ENCODE measurements at regions not wholly inside any gene's neighbourhood (a gene's known extent, or its start where the extent isn't known, plus 50 kb on each side); places are given as distances from the start of the nearest gene placed in this dataset.

DNA sequence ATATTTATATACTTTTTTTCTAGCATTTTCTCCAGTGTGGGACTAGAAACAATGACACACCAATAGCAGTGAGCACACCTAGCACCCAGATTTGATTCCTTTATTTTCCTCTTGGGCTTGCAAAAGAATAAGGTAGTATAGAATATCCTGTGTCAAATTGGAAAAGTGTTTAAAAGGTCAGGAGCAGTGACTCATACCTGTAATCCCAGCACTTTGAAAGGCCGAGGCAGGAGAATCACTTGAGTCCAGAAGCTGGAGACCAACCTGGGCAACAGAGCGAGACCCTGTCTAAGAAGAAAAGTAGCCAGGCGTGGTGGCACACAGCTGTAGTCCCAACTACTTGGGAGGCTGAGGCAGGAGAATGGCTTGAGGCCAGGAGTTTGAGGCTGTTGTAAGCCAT, 53.8 kb upstream of the SGPP1 start:
- no peak for ATAC-seq (replicated peaks)
- peaks cover 5 to 7% of the 10 kb centered on the region in 2 donors for H3K27me3 Mint-ChIP-seq
- no peaks in the 10 kb centered on the region for H3K36me3 Mint-ChIP-seq (ENCODE audit: insufficient read depth)
- no peak overlapping the region for H3K4me3 Mint-ChIP-seq
- H3K4me1 Mint-ChIP-seq (ENCODE audit: low read depth in 2 of 2), result no peaks in the 10 kb centered on the region
- no peak overlapping the region for H3K27ac Mint-ChIP-seq
- H3K9me3 Mint-ChIP-seq, result no peaks in the 10 kb centered on the region
- no peak for DNase-seq

DNA sequence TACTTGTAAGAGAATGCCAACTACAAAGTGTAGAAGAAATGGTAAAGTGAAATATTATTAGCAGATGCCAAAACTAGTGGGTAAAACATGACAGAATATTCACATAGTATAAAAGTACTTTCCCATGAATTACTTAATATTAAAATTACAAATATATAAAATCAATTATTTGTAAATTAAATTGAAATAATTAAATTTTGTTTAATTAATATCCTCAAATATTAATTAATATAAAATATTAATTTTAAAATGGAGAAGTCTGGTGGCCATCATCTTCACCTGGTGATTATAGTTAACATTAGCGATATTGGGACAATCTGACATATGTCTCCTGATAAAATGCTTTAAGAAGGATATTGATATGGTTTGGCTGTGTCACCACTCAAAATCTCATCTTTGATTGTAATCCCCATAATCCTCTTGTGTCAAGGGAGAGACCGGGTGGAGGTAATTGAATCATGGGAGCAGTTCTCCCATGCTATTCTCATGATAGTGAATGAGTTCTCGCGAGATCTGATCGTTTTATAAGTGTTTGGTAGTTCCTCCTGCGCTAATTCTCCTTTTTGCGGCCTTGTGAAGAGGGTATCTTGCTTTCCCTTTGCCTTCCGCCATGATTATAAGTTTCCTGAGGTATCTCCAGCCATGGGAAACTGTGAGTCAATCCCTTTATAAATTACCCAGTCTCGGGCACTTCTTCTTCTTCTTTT, 55.0 kb upstream of the SGPP1 start:
- ATAC-seq (replicated peaks), result no peak
- Mint-ChIP-seq H3K4me1 (ENCODE audit: low read depth in 2 of 2) (no peaks in the 10 kb centered on the region), H3K4me3 (no peak overlapping the region), H3K27me3 (peaks cover 13 to 18% of the 10 kb centered on the region in 2 donors), H3K9me3 (no peaks in the 10 kb centered on the region), H3K27ac (no peak overlapping the region), H3K36me3 (ENCODE audit: insufficient read depth) (no peaks in the 10 kb centered on the region)
- no peak for DNase-seq

DNA sequence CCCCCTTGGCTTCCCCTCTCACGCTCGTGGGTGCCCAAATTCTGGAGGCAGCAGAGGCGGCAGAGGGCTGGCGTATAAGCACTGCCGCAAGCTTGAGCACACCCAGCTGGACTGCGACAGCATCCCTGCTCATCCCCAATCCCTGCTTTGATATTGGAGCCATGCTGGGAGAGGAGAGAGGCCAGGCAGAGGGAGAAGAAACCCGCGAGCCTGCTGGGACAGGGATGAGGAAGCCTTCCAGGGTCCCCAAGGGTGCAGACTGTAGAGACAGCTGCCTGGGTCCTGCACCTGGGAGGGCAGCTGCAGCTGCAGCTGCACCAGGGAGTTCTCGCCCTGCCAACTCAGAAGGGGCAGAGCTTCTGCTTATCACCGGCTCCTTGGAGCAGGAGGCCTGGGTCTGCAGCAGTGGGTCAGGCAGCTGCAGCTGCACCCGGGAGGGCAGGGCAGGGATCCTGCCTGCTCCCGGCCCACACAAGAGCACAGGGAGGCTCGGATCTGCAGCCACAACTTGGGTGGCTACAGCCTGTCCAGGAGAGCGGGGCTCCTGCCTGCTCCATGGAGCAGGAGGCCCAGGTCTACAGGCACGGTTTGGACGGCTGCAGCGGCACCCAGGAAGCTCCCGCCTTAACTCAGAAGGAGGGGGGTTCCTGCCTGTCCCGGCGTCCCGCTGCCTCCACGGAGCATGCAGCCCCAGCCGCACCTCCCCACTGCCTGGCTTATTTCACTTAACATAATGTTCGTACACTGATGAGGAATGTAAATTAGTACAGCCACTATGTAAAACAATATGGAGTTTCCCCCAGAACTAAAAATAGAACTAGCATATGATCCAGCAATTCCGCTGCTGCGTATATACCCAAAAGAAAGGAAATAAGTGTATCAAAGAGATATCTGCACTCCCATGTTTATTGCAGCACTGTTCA, 60.4 kb upstream of the SGPP1 start:
- no peak for DNase-seq
- no peak for ATAC-seq (replicated peaks)
- no peaks in the 10 kb centered on the region for H3K9me3 Mint-ChIP-seq
- no peaks in the 10 kb centered on the region for H3K4me1 Mint-ChIP-seq (ENCODE audit: low read depth in 2 of 2)
- H3K27me3 Mint-ChIP-seq, result peaks cover 24 to 39% of the 10 kb centered on the region in 2 donors
- H3K27ac Mint-ChIP-seq, result no peak overlapping the region
- H3K36me3 Mint-ChIP-seq (ENCODE audit: insufficient read depth), result no peaks in the 10 kb centered on the region
- no peak overlapping the region for H3K4me3 Mint-ChIP-seq

DNA sequence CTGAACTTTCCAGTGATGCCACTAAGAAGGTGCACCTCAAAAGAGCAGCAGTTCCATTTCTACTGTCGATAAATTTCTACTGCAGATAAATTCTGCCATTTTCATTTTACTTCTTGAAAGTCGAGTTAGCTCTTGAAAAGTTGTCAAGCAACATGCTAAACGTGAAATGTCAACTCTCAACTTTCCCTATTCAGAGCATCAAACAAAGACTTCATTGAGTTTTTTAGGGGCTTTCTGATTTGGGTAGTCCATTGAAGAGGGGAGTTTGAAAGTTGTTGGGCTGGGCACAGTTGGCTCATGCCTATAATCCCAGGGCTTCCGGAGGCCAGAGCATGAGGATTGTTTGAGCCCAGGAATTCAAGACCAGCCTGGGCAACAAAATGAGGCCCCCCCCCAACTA, 59.4 kb upstream of the SYNE2 start:
- H3K27me3 Mint-ChIP-seq, result peaks cover 11 to 15% of the 10 kb centered on the region in 2 donors
- no peaks in the 10 kb centered on the region for H3K9me3 Mint-ChIP-seq

GRCh38 chr14:63795532-63795931, 57.3 kb upstream of the SYNE2 start:
- H3K27me3 Mint-ChIP-seq, result peaks cover 0 to 11% of the 10 kb centered on the region in 2 donors
- no peaks in the 10 kb centered on the region for H3K9me3 Mint-ChIP-seq
- H3K4me3 Mint-ChIP-seq, result no peak overlapping the region
- no peak for ATAC-seq (replicated peaks)
- no peak overlapping the region for H3K27ac Mint-ChIP-seq
- H3K4me1 Mint-ChIP-seq (ENCODE audit: low read depth in 2 of 2), result peaks cover 0 to 4% of the 10 kb centered on the region in 2 donors
- no peaks in the 10 kb centered on the region for H3K36me3 Mint-ChIP-seq (ENCODE audit: insufficient read depth)
- DNase-seq, result no peak

More for the DNA sequence above, 59.4 kb upstream of the SYNE2 start:
- no peak overlapping the region for H3K4me3 Mint-ChIP-seq
- DNase-seq (no peak), ATAC-seq (replicated peaks) (no peak)
- no peak overlapping the region for H3K27ac Mint-ChIP-seq
- H3K36me3 Mint-ChIP-seq (ENCODE audit: insufficient read depth), result no peaks in the 10 kb centered on the region
- H3K4me1 Mint-ChIP-seq (ENCODE audit: low read depth in 2 of 2), result no peaks in the 10 kb centered on the region

GRCh38 chr14:63800083-63800482, 52.7 kb upstream of the SYNE2 start:
- no peaks in the 10 kb centered on the region for H3K9me3 Mint-ChIP-seq
- ATAC-seq (replicated peaks) (no peak), DNase-seq (no peak)
- H3K36me3 Mint-ChIP-seq (ENCODE audit: insufficient read depth), result no peaks in the 10 kb centered on the region
- no peaks in the 10 kb centered on the region for H3K27me3 Mint-ChIP-seq
- peaks cover 0 to 4% of the 10 kb centered on the region in 2 donors for H3K4me1 Mint-ChIP-seq (ENCODE audit: low read depth in 2 of 2)
- H3K27ac Mint-ChIP-seq, result peak overlapping the region in 1 of 2 donors; percentile 1
- peak overlapping the region in 1 of 2 donors; percentile 40 for H3K4me3 Mint-ChIP-seq

- no peak for ATAC-seq (replicated peaks)
- no peak overlapping the region for H3K4me3 Mint-ChIP-seq
- no peak overlapping the region for H3K27ac Mint-ChIP-seq
- H3K9me3 Mint-ChIP-seq, result no peaks in the 10 kb centered on the region
- no peaks in the 10 kb centered on the region for H3K27me3 Mint-ChIP-seq
- no peak for DNase-seq
- H3K4me1 Mint-ChIP-seq (ENCODE audit: low read depth in 2 of 2), result peaks cover 0 to 4% of the 10 kb centered on the region in 2 donors
- H3K36me3 Mint-ChIP-seq (ENCODE audit: insufficient read depth), result no peaks in the 10 kb centered on the region
These were observed 52.0 kb upstream of the SYNE2 start for GRCh38 chr14:63800651-63801375.

Measured in effector memory CD8-positive, alpha-beta T cell (primary cell).